ENCODE measurements at regions not wholly inside any gene's neighbourhood (a gene's known extent, or its start where the extent isn't known, plus 50 kb on each side); places are given as distances from the start of the nearest gene placed in this dataset.

GRCh38 chr22:47382164-47382890 lies 619.9 kb downstream of the TBC1D22A start:
- no peaks in the 10 kb centered on the region for H4K20me1 ChIP-seq (ENCODE audit: insufficient read depth, low read length)
- no peak overlapping the region for H3K4me3 ChIP-seq (replicated peaks in 1 of 3; ENCODE audit: insufficient read depth in 1 of 3, low read depth in 2 of 3, low read length in 3 of 3)
- intact Hi-C loops (cut with micrococcal nuclease; ENCODE audit: unreplicated experiment) (no loop called here), in situ Hi-C loops (cut with HindIII; ENCODE audit: extremely low pct_ligation_motif_present, low pct_unique_long_range_greater_than_20kb) (no loop called here)
- peaks cover 1 to 53% of the 10 kb centered on the region in 2 experiments; a peak in 4 of 5 replicates for H3K27me3 ChIP-seq (ENCODE audit: control insufficient read depth in 1 of 2, insufficient read depth in 2 of 2, low read length in 2 of 2)
- no peaks in the 10 kb centered on the region for H3K36me3 ChIP-seq (replicated peaks in 1 of 2; ENCODE audit: control insufficient read depth in 1 of 2, insufficient read depth in 2 of 2, low read length in 2 of 2)
- H3K4me2 ChIP-seq (ENCODE audit: low read depth, low read length) = no peak overlapping the region
- no peaks in the 10 kb centered on the region for H3K79me2 ChIP-seq (ENCODE audit: insufficient read depth, low read length)
- no peak overlapping the region for H3K9ac ChIP-seq (ENCODE audit: insufficient read depth, low read depth, low read length)
- BruUV-seq (replicated peaks) = no TSS peak
- no peaks in the 10 kb centered on the region for H3K4me1 ChIP-seq (ENCODE audit: insufficient read depth, low read length)
- H3K9me3 ChIP-seq (ENCODE audit: low read length) = no peaks in the 10 kb centered on the region
- ATAC-seq (no peak), FAIRE-seq (no peak), DNase-seq (ENCODE audit: low spot score) (no peak)
- no peak overlapping the region for H3K27ac ChIP-seq (ENCODE audit: extremely low read length, insufficient read depth, low read length)
- no peak overlapping the region for H2AFZ ChIP-seq (ENCODE audit: low read length)
- CTCF ChIA-PET (ENCODE audit: low intra/inter-chr PET ratio, low total read pairs) = no interaction called here
- 8% methylated on average over 6 of the region's 7 CpGs for WGBS (ENCODE audit: low lambda C conversion rate)
- POLR2A ChIA-PET = no interaction called here
- TF ChIP-seq MAFK (conservative IDR thresholded peaks at IDR 0.05 in 1 of 2, IDR thresholded peaks at IDR 0.05 in 1 of 2; ENCODE audit: low read length in 2 of 2) (no peak), ZNF124 (CRISPR knock-in tag; IDR thresholded peaks at IDR 0.05) (no peak), ZFP62 (CRISPR knock-in tag; IDR thresholded peaks at IDR 0.05) (no peak), ZNF598 (CRISPR knock-in tag; IDR thresholded peaks at IDR 0.05; ENCODE audit: borderline replicate concordance) (no peak), SUZ12 (IDR thresholded peaks at IDR 0.05; ENCODE audit: low read depth, low read length) (no peak), CC2D1A (CRISPR knock-in tag; IDR thresholded peaks at IDR 0.05) (no peak), HDAC1 (CRISPR knock-in tag; IDR thresholded peaks at IDR 0.05) (no peak), ZNF660 (CRISPR knock-in tag; IDR thresholded peaks at IDR 0.05; ENCODE audit: borderline replicate concordance, low read depth) (no peak), ZNF646 (CRISPR knock-in tag; IDR thresholded peaks at IDR 0.05) (no peak), ZNF496 (CRISPR knock-in tag; IDR thresholded peaks at IDR 0.05; ENCODE audit: insufficient replicate concordance) (no peak), PHF8 (CRISPR knock-in tag; IDR thresholded peaks at IDR 0.05) (no peak), ZSCAN29 (CRISPR knock-in tag; conservative IDR thresholded peaks at IDR 0.05) (no peak), MXI1 (IDR thresholded peaks at IDR 0.05; ENCODE audit: borderline replicate concordance, low read depth, low read length) (no peak), POGK (CRISPR knock-in tag; conservative IDR thresholded peaks at IDR 0.05) (no peak), EP300 (IDR thresholded peaks at IDR 0.05; ENCODE audit: low read depth in 2 of 2, low read length in 2 of 2) (no peak), EP300 (CRISPR knock-in tag; IDR thresholded peaks at IDR 0.05; ENCODE audit: borderline replicate concordance) (no peak), NR3C1 (CRISPR knock-in tag; IDR thresholded peaks at IDR 0.05) (no peak)

Data from HepG2 (cell line).